Adrenal gland (tissue), 5 donors: ENCODE measurements at regions not wholly inside any gene's neighbourhood (a gene's known extent, or its start where the extent isn't known, plus 50 kb on each side); places are given as distances from the start of the nearest gene placed in this dataset.

Source experiments
- CTCF ChIP-seq, 6 experiments: fragments of 450-650 bp in 4 of 6; fragments of 200-600 bp in 2 of 6; sonication (generic) in 1 of 6; IDR thresholded peaks; 1 replicate in 5 of 6; 2 replicates in 1 of 6; pipeline versions ENCODE4 v1.5.1 to v1.8.0; 2016 to 2021; ENCODE audit warnings: antibody characterized with exemption in 6 of 6, mild to moderate bottlenecking in 2 of 6, moderate library complexity in 1 of 6
- POLR2A ChIP-seq, 2 donors: fragments of 450-650 bp; IDR thresholded peaks; one replicate each; pipeline ENCODE4 v1.6.1; 2017; ENCODE audit warnings: antibody characterized with exemption in 2 of 2, mild to moderate bottlenecking in 2 of 2, moderate library complexity in 1 of 2
- donor health status: DM: no; HTN: no; CAD: no.

GRCh38 chr22:19640306-19640705 lies 74.0 kb upstream of the SEPTIN5 start:
- TF ChIP-seq POLR2A (IDR thresholded peaks at IDR 0.05) (no peak), CTCF (IDR thresholded peaks at IDR 0.05) (no peak)
